SU-DHL-6 (cell line): ENCODE measurements at regions not wholly inside any gene's neighbourhood (a gene's known extent, or its start where the extent isn't known, plus 50 kb on each side); places are given as distances from the start of the nearest gene placed in this dataset.

ENCODE experiments used
- EZH2phosphoT487 ChIP-seq: fragments of 200-600 bp; sonication (generic), shearing (Covaris generic); conservative IDR thresholded peaks from 2 replicates; pipeline ENCODE4 v1.6.1; 2018; ENCODE audit warnings: mild to moderate bottlenecking, antibody characterized with exemption, low read length, moderate library complexity, mixed read lengths
- TF ChIP-seq, protein P1 (sequence below): fragments of 200-600 bp; sonication (generic); IDR thresholded peaks from one replicate; pipeline ENCODE4 v1.5.1; 2017; ENCODE audit warnings: antibody characterized with exemption, mild to moderate bottlenecking, low read length, moderate library complexity; ENCODE audit not compliant: insufficient read depth, poor library complexity, severe bottlenecking

- TF ChIP-seq, protein P1, sequence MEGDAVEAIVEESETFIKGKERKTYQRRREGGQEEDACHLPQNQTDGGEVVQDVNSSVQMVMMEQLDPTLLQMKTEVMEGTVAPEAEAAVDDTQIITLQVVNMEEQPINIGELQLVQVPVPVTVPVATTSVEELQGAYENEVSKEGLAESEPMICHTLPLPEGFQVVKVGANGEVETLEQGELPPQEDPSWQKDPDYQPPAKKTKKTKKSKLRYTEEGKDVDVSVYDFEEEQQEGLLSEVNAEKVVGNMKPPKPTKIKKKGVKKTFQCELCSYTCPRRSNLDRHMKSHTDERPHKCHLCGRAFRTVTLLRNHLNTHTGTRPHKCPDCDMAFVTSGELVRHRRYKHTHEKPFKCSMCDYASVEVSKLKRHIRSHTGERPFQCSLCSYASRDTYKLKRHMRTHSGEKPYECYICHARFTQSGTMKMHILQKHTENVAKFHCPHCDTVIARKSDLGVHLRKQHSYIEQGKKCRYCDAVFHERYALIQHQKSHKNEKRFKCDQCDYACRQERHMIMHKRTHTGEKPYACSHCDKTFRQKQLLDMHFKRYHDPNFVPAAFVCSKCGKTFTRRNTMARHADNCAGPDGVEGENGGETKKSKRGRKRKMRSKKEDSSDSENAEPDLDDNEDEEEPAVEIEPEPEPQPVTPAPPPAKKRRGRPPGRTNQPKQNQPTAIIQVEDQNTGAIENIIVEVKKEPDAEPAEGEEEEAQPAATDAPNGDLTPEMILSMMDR: no peak
- no peak for TF ChIP-seq EZH2phosphoT487
These were observed 190.1 kb downstream of the UBE3A start for GRCh38 chr15:25248583-25249235.
